Gastrocnemius medialis (tissue), 4 donors: ENCODE measurements at regions not wholly inside any gene's neighbourhood (a gene's known extent, or its start where the extent isn't known, plus 50 kb on each side); places are given as distances from the start of the nearest gene placed in this dataset.

Source experiments
- ATAC-seq, 2 donors: fragments of 150-250 bp; one replicate each; pipeline ENCODE4 v1.9.1; 2016
- DNase-seq, 2 donors: peaks; one replicate each; pipeline ENCODE4 v3.0.0-alpha.2; 2019
- H3K27ac ChIP-seq, 4 donors: fragments of 200-600 bp; sonication (generic); 1 replicate in 1 of 4; 2 replicates in 3 of 4; pipeline ENCODE4 v1.5.1; 2016 to 2018; ENCODE audit warnings: mild to moderate bottlenecking in 2 of 4, moderate library complexity in 1 of 4
- H3K27me3 ChIP-seq, 3 donors: fragments of 200-600 bp; sonication (generic) in 2 of 3; 1 replicate in 1 of 3; 2 replicates in 2 of 3; pipeline versions ENCODE4 v1.5.1 to v1.6.0; 2016 to 2019; ENCODE audit warnings: mild to moderate bottlenecking in 1 of 3, moderate library complexity in 1 of 3
- H3K36me3 ChIP-seq, 2 donors: fragments of 200-600 bp; sonication (generic) in 1 of 2; one replicate each; pipeline ENCODE4 v1.5.1; 2017 to 2018
- H3K4me1 ChIP-seq, 2 donors: fragments of 200-600 bp; sonication (generic) in 1 of 2; one replicate each; pipeline ENCODE4 v1.5.1; 2016 to 2017; ENCODE audit warnings: mild to moderate bottlenecking in 2 of 2
- H3K4me3 ChIP-seq, 4 donors: fragments of 200-600 bp; sonication (generic) in 3 of 4; 1 replicate in 1 of 4; 2 replicates in 3 of 4; pipeline ENCODE4 v1.5.1; 2016 to 2019; ENCODE audit warnings: mild to moderate bottlenecking in 2 of 4
- H3K9me3 ChIP-seq, 3 donors: fragments of 200-600 bp; sonication (generic) in 2 of 3; 1 replicate in 1 of 3; 2 replicates in 2 of 3; pipeline ENCODE4 v1.5.1; 2016 to 2019
- POLR2A ChIP-seq, 2 donors: fragments of 450-650 bp; IDR thresholded peaks; one replicate each; pipeline ENCODE4 v1.6.1; 2017; ENCODE audit warnings: antibody characterized with exemption in 2 of 2, mild to moderate bottlenecking in 2 of 2, moderate library complexity in 2 of 2
- in situ Hi-C, 4 donors: fragments of 200-750 bp; cut with MboI; loops; one replicate each; pipeline versions ENCODE4 v1.15.0 to v1.8.0; 2017; ENCODE audit warnings: low sequenced_read_pairs in 4 of 4
- intact Hi-C: fragments of 100-400 bp; cut with DNase I; formaldehyde crosslinking; loops from one replicate; pipeline ENCODE4 v1.15.1; 2023; ENCODE audit warnings: low total_unique reads
- TF ChIP-seq, protein P1 (sequence below), 5 experiments: fragments of 450-650 bp in 3 of 5; fragments of 200-600 bp in 2 of 5; sonication (generic) in 2 of 5; IDR thresholded peaks in 4 of 5; conservative IDR thresholded peaks in 1 of 5; 1 replicate in 4 of 5; 2 replicates in 1 of 5; pipeline ENCODE4 v1.5.1; 2016 to 2019; ENCODE audit warnings: antibody characterized with exemption in 5 of 5, mild to moderate bottlenecking in 3 of 5, moderate library complexity in 3 of 5

DNA sequence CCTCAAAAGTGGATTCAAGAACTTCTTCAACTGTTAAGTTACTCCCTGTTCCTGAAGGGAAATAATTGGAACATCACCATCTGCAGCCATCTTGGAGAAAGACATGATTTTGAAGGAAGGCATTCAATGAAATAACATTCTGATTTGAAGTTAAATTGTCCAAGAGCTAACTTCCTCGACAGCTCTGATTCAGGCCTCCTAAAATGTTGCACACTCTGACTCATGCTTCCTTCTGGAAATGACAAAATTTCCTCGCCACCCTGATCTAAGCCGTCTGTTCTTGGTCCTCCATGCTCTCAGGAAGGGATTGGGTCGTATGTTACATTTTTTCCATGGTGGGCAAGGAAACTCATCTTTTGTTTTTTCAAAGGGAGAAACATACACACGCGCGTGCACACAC lies 496.9 kb upstream of the DIPK2B start:
- TF ChIP-seq, protein P1, sequence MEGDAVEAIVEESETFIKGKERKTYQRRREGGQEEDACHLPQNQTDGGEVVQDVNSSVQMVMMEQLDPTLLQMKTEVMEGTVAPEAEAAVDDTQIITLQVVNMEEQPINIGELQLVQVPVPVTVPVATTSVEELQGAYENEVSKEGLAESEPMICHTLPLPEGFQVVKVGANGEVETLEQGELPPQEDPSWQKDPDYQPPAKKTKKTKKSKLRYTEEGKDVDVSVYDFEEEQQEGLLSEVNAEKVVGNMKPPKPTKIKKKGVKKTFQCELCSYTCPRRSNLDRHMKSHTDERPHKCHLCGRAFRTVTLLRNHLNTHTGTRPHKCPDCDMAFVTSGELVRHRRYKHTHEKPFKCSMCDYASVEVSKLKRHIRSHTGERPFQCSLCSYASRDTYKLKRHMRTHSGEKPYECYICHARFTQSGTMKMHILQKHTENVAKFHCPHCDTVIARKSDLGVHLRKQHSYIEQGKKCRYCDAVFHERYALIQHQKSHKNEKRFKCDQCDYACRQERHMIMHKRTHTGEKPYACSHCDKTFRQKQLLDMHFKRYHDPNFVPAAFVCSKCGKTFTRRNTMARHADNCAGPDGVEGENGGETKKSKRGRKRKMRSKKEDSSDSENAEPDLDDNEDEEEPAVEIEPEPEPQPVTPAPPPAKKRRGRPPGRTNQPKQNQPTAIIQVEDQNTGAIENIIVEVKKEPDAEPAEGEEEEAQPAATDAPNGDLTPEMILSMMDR (IDR thresholded peaks at IDR 0.05 in 4 of 5, conservative IDR thresholded peaks at IDR 0.05 in 1 of 5) = no peak
- TF ChIP-seq POLR2A (IDR thresholded peaks at IDR 0.05) = no peak
- H3K4me3 ChIP-seq = no peak overlapping the region
- H3K36me3 ChIP-seq = no peaks in the 10 kb centered on the region
- no peak for DNase-seq
- intact Hi-C loops (no loop called here), in situ Hi-C loops (no loop called here)
- ATAC-seq = peak in 1 of 2 donors; percentile 42
- H3K4me1 ChIP-seq = no peaks in the 10 kb centered on the region
- H3K9me3 ChIP-seq = no peaks in the 10 kb centered on the region
- H3K27ac ChIP-seq = no peak overlapping the region
- no peaks in the 10 kb centered on the region for H3K27me3 ChIP-seq

DNA sequence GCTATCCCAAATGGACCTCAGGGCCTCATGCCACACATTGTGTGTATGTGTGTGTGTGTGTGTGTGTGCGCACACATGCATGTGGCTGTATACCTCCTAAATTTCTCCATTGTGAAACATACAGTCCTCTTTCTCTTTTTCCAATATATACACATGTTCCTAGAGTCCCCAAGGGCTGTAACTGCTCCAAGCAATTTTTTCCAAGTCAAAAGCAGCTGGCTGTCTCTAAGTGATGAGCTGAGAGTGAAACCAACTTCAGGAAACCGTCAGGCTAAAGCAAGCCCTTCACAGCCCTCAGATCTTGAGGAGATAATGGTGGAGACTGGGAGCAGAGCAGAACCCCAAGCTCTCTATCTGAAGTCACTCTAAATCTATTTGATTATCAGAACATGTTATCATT lies 496.1 kb upstream of the DIPK2B start:
- in situ Hi-C loops = no loop called here
- H3K36me3 ChIP-seq = no peaks in the 10 kb centered on the region
- DNase-seq (no peak), ATAC-seq (no peak)
- no peak overlapping the region for H3K27ac ChIP-seq
- no peak for TF ChIP-seq POLR2A (IDR thresholded peaks at IDR 0.05)
- TF ChIP-seq, protein P1 (IDR thresholded peaks at IDR 0.05 in 4 of 5, conservative IDR thresholded peaks at IDR 0.05 in 1 of 5) = no peak
- no peak overlapping the region for H3K4me3 ChIP-seq
- H3K9me3 ChIP-seq = no peaks in the 10 kb centered on the region
- H3K4me1 ChIP-seq = no peaks in the 10 kb centered on the region
- intact Hi-C loops = no loop called here
- H3K27me3 ChIP-seq = no peaks in the 10 kb centered on the region

DNA sequence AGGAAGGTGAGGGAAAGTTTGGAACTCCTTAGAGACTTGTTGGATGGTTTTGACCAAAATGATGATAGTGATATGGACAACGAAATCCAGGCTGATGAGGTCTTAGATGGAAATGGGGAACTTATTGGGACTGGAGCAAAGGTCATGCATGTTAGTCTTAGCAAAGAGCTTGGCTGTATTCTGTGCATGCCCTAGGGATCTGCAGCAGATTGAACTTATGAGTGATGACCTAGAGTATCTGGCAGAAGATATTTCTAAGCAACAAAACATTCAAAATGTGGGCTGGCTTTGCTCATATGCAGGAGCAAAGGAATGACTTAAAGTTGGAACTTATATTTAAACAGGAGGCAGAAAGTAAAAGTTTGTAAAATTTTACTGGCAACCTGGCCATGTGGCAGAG lies 489.3 kb upstream of the DIPK2B start:
- intact Hi-C loops (no loop called here), in situ Hi-C loops (no loop called here)
- ATAC-seq (no peak), DNase-seq (no peak)
- Histone ChIP-seq H3K27me3 (no peaks in the 10 kb centered on the region), H3K4me1 (no peaks in the 10 kb centered on the region), H3K27ac (no peak overlapping the region), H3K36me3 (no peaks in the 10 kb centered on the region), H3K4me3 (no peak overlapping the region), H3K9me3 (no peaks in the 10 kb centered on the region)
- TF ChIP-seq, protein P1 (IDR thresholded peaks at IDR 0.05 in 4 of 5, conservative IDR thresholded peaks at IDR 0.05 in 1 of 5) = no peak

DNA sequence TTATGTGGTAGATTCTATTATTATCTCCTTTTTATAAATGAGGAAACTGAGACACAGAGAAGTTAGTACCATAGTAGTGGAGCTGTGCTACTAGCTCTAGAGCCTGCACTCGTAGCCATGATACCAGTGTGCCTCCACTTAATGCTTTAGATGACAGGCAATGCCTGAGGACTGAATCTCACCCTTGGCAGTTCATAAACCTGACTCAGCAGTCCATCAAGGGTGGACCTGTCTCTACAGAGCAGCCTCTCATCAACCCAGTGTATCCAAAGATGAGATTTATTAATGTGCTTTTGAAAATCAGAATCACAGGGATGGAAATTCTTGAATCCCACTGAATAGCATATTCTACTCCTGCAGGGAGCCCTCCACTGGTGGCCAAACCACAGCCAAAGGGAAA lies 483.2 kb upstream of the DIPK2B start:
- no peak overlapping the region for H3K4me3 ChIP-seq
- in situ Hi-C loops = no loop called here
- H3K9me3 ChIP-seq = no peaks in the 10 kb centered on the region
- no peaks in the 10 kb centered on the region for H3K27me3 ChIP-seq
- ATAC-seq = no peak
- intact Hi-C loops = no loop called here
- TF ChIP-seq, protein P1 (IDR thresholded peaks at IDR 0.05 in 4 of 5, conservative IDR thresholded peaks at IDR 0.05 in 1 of 5) = no peak
- no peak for TF ChIP-seq POLR2A (IDR thresholded peaks at IDR 0.05)
- no peaks in the 10 kb centered on the region for H3K36me3 ChIP-seq
- no peak for DNase-seq
- H3K4me1 ChIP-seq = no peaks in the 10 kb centered on the region
- no peak overlapping the region for H3K27ac ChIP-seq

DNA sequence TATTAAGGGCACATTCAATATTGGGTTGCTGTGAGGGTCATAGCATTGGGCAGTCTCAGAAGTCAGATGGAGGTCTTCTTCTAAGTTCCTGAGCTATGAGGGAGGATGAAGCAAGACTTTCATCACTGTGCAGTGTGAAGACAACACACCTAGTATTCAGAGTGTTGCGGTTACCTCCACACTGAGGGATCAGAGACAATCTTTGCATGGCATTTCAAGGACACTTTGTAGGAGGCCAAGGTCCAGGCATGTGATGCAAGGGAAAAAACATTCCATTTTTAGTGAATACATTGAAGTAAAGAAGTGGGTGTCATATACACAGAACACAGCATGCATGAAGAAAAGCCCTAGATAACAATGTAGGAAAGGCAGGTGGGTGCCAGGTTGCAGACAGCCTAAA lies 481.2 kb upstream of the DIPK2B start:
- TF ChIP-seq, protein P1 (IDR thresholded peaks at IDR 0.05 in 4 of 5, conservative IDR thresholded peaks at IDR 0.05 in 1 of 5) = no peak
- no peak for TF ChIP-seq POLR2A (IDR thresholded peaks at IDR 0.05)
- ATAC-seq (no peak), DNase-seq (no peak)
- no peaks in the 10 kb centered on the region for H3K4me1 ChIP-seq
- H3K27ac ChIP-seq = no peak overlapping the region
- no peaks in the 10 kb centered on the region for H3K36me3 ChIP-seq
- intact Hi-C loops (no loop called here), in situ Hi-C loops (no loop called here)
- no peak overlapping the region for H3K4me3 ChIP-seq
- H3K27me3 ChIP-seq = no peaks in the 10 kb centered on the region
- H3K9me3 ChIP-seq = no peaks in the 10 kb centered on the region
